GM18909 (cell line): ENCODE measurements at regions not wholly inside any gene's neighbourhood (a gene's known extent, or its start where the extent isn't known, plus 50 kb on each side); places are given as distances from the start of the nearest gene placed in this dataset.

Source experiments
- ATAC-seq: cut with Tn5 transposase; IDR thresholded peaks from one replicate; pipeline ENCODE4 v1.9.1; 2021; ENCODE audit warnings: mild to moderate bottlenecking; ENCODE audit not compliant: unreplicated experiment, poor library complexity

- ATAC-seq: no peak
These were observed 84.5 kb upstream of the LRRC7 start for GRCh38 chr1:69483246-69483645.

GRCh38 chr1:69485616-69486015 lies 82.1 kb upstream of the LRRC7 start:
- ATAC-seq: no peak

DNA sequence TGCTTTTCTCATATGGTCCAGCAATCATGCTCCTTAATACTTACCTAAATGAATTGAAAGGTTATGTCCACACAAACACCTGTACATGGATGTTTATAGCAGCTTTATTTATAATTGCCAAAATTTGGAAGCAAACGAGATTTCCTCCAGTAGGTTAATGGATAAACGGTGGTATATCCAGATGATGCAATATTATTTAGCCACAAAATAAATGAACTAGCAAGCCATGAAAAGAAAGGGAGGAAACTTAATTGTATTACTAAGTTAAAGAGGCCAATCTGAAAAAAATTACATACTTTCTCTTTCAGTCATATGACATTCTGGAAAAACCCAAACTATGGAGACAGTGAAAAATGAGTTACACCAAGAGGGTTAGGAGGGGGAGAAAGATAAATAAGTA lies 76.3 kb upstream of the LRRC7 start:
- ATAC-seq: no peak

GRCh38 chr1:69492286-69492685 lies 75.4 kb upstream of the LRRC7 start:
- ATAC-seq: no peak

DNA sequence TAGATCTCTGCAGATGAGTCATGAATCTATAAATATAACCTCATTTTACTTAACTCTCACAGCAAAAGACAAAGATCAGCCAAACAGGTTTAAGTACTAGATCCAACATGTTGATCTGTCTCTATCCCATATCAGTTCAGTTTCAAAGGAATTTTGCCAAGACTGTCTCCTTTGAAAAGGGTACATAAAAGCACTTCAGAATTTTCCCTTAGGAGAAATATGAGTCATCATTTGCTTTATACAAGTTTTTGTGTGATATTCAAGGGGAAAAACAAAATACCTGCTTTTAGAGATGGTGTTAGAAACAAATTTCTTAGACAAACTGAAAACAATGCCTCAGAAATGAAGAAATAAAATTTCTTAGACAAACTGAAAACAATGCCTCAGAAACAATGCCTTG lies 73.5 kb upstream of the LRRC7 start:
- ATAC-seq: no peak

GRCh38 chr1:69497441-69498221 lies 70.1 kb upstream of the LRRC7 start:
- ATAC-seq: no peak

- ATAC-seq: no peak
These were observed 69.0 kb upstream of the LRRC7 start for GRCh38 chr1:69498711-69499110.

GRCh38 chr1:69499203-69499803 lies 68.4 kb upstream of the LRRC7 start:
- no peak for ATAC-seq

DNA sequence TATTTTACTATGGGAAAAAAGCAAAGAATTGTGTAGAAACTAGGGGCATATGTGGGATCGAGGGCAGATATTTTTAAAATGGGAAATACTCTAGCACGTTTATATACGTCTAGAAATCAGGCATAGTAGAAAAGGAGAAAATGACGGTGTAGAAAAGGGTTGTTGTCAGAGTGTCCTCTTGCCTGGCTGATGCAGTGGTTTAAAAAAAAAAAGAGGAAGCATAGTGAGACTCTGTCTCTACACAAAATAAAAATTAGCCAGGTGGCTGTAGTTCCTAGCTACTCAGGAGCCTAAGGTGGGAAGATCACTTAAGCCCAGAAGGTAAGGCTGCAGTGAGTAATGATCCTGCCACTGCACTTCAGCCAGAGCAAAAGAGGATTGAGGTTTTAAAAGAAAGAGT lies 64.7 kb upstream of the LRRC7 start:
- ATAC-seq: no peak

DNA sequence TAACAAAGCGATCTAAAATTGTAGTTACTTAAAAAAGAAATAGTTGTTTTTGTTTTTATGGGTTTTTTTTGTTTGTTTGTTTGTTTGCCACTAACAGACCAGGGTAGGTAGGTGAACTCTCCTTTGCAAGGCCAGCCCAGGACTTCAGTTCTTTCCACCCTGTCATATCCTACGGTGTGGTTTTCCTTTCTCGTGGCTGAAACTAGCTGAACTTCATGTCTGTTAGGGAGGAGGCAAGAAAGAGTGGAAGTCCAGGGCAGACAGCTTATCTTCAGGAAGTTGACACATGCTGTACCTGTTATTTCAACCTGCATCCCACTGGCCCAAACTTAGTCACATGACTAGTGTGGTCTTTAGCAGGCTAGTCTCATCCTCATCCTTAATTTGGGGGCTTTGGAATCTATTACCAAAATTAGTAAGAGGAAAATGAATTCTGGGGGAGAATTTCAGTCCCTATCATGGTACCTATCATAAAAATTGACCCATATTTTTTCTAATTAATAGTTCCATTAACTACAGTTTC lies 62.9 kb upstream of the LRRC7 start:
- ATAC-seq: no peak

GRCh38 chr1:69506311-69506710 lies 61.4 kb upstream of the LRRC7 start:
- no peak for ATAC-seq

- ATAC-seq: no peak
These were observed 61.0 kb upstream of the LRRC7 start for GRCh38 chr1:69506721-69507120.

- no peak for ATAC-seq
These were observed 57.7 kb upstream of the LRRC7 start for GRCh38 chr1:69510026-69510425.

DNA sequence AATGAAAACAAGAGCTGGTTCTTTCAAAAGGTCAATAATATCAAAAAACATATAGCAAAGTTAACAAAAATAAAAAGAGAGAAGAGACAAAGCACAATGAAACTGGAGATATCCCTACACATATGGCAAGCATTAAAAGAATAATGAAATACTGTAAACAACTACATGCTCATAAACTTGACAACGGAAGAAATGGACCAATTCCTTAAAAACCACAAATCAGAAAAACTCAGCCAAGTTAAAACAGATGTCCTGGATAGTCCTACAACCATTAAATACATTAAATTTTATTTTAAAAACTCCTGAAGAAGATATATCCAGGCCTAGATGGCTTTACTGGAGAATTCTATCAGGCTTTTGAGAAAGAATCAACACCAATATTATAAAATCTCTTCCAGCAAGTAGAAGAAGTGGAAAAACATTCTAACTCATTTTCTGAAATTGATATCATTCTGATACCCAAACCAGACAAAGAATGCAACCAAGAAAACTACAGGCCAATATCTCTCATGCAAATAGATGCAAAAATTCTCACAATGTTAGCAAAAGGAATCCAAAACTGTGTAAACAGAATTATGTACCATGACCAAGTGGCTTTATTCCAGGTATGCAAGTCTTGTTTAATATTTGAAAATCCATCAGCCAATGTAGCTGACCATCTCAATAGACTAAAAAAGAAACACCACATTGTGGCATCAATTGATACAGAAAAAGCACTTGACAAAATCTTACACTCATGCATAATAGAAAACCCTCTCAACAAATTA lies 56.1 kb upstream of the LRRC7 start:
- ATAC-seq: no peak

DNA sequence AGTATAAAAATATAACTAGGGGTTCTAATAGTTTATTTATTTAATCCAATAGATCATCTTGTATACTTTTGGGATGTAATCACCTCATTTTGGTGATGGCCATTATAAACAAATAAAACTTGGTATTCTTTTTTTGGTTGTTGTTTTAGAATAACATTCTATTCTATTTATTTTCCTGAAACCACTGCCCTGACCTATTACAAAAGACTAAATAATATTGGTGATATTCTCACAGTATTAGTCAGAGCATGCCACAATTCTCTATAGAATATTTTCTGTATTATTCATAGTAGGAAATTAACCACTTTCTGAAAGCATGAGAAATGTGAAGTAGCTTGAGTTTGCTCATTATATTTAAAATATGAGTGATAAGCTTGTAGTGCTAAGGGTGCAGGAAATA lies 54.1 kb upstream of the LRRC7 start:
- ATAC-seq: no peak
